GM19395 (cell line): ENCODE measurements at regions not wholly inside any gene's neighbourhood (a gene's known extent, or its start where the extent isn't known, plus 50 kb on each side); places are given as distances from the start of the nearest gene placed in this dataset.
"Not testable (repeated sequence)": the region's sequence is repeated elsewhere in the genome, so short reads cannot be mapped to it uniquely, and the experiment has no call there.

ENCODE experiments used
- ATAC-seq: cut with Tn5 transposase; IDR thresholded peaks from one replicate; pipeline ENCODE4 v1.9.1; 2021; ENCODE audit warnings: mild to moderate bottlenecking, moderate library complexity; ENCODE audit not compliant: unreplicated experiment

GRCh38 chr6:167661552-167662044 is 165.1 kb upstream of the AFDN start:
- ATAC-seq = no peak

GRCh38 chr6:167662075-167662880 is 164.4 kb upstream of the AFDN start:
- no peak for ATAC-seq

GRCh38 chr6:167662881-167663205 is 163.9 kb upstream of the AFDN start:
- no peak for ATAC-seq

GRCh38 chr6:167663316-167663715 is 163.4 kb upstream of the AFDN start:
- no peak for ATAC-seq

GRCh38 chr6:167663784-167664443 is 162.8 kb upstream of the AFDN start:
- no peak for ATAC-seq

- ATAC-seq = no peak
These were observed 161.7 kb upstream of the AFDN start for GRCh38 chr6:167664678-167665660.

- ATAC-seq = no peak
These were observed 160.9 kb upstream of the AFDN start for GRCh38 chr6:167665698-167666330.

GRCh38 chr6:167666571-167667203 is 160.0 kb upstream of the AFDN start:
- ATAC-seq = no peak

GRCh38 chr6:167667204-167668018 is 159.3 kb upstream of the AFDN start:
- no peak for ATAC-seq

GRCh38 chr6:167668019-167668753 is 158.5 kb upstream of the AFDN start:
- no peak for ATAC-seq

- ATAC-seq = no peak
These were observed 157.8 kb upstream of the AFDN start for GRCh38 chr6:167668754-167669552.

- no peak for ATAC-seq
These were observed 157.2 kb upstream of the AFDN start for GRCh38 chr6:167669553-167669849.

- no peak for ATAC-seq
These were observed 156.6 kb upstream of the AFDN start for GRCh38 chr6:167669870-167670802.

- no peak for ATAC-seq
These were observed 155.8 kb upstream of the AFDN start for GRCh38 chr6:167670938-167671338.

GRCh38 chr6:167671379-167671976 is 155.2 kb upstream of the AFDN start:
- not testable (repeated sequence) for ATAC-seq

- no peak for ATAC-seq
These were observed 154.6 kb upstream of the AFDN start for GRCh38 chr6:167671977-167672687.
